ENCODE measurements at regions not wholly inside any gene's neighbourhood (a gene's known extent, or its start where the extent isn't known, plus 50 kb on each side); places are given as distances from the start of the nearest gene placed in this dataset.
"Not testable (repeated sequence)": the region's sequence is repeated elsewhere in the genome, so short reads cannot be mapped to it uniquely, and the experiment has no call there.

DNA sequence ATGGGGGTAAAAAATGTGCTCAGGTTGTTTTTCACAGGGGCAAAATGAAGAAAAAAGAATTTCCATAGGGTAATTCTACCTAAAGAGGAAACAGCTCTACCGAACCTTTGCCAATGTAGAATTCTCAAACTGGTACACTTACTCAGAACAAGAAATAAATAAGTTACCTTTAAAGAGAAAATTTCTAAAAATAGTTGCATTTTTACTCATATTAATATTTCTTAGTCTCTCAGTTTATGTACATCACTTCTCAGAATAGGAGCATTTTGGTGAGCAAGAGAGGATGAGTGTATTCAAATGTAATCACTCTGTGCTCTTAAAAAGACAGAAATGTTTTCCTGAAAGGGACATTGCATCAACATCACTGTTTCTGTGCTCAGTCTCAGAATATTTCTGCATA lies 574.7 kb upstream of the SLC8A1 start:
- Mint-ChIP-seq H3K36me3 (ENCODE audit: low read depth) (no peaks in the 10 kb centered on the region), H3K27ac (no peak overlapping the region), H3K4me1 (ENCODE audit: low read depth) (no peaks in the 10 kb centered on the region), H3K4me3 (no peak overlapping the region), H3K27me3 (ENCODE audit: low read depth) (no peaks in the 10 kb centered on the region), H3K9me3 (peaks cover 4% of the 10 kb centered on the region)

DNA sequence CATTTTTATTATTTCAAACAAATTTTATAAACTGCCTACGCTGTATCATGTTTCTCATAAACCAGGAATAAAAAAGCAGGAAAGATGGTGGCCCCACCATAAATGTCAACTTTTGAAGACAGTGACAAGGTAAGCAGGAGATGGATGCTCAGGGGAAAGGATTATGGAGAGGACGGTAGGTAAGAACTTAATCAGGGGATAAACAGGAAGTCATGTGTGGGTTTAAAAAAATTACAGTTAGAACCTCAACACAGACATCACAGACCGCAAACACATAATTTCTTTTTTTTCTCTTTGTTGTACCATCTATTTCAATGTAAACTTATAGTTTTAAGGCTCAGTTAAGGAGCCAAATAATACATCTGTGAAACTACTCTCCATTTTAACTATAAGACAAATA lies 575.2 kb upstream of the SLC8A1 start:
- Mint-ChIP-seq H3K27me3 (ENCODE audit: low read depth) (no peaks in the 10 kb centered on the region), H3K4me3 (no peak overlapping the region), H3K4me1 (ENCODE audit: low read depth) (no peaks in the 10 kb centered on the region), H3K36me3 (ENCODE audit: low read depth) (no peaks in the 10 kb centered on the region), H3K9me3 (peaks cover 4% of the 10 kb centered on the region), H3K27ac (no peak overlapping the region)

DNA sequence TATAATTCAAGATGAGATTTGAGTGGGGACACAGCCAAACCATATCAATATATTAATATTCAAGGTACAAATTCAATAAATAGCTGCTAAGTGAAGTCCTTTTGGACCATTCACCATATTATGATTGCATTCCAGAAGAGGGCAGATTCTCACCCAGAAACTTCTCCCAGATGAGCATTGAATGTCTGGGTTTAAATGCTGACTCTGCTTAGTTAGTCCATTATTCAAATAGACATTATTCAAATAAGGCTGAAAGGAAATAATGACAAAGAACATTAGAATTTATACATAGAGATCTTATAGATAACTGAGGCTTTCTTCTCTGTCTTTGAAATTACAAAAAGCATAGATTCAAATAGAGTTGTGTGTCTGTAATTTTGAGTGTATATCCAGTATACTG lies 579.4 kb upstream of the SLC8A1 start:
- Mint-ChIP-seq H3K27ac (no peak overlapping the region), H3K4me3 (no peak overlapping the region), H3K9me3 (peaks cover 4% of the 10 kb centered on the region), H3K36me3 (ENCODE audit: low read depth) (no peaks in the 10 kb centered on the region), H3K27me3 (ENCODE audit: low read depth) (no peaks in the 10 kb centered on the region), H3K4me1 (ENCODE audit: low read depth) (no peaks in the 10 kb centered on the region)

DNA sequence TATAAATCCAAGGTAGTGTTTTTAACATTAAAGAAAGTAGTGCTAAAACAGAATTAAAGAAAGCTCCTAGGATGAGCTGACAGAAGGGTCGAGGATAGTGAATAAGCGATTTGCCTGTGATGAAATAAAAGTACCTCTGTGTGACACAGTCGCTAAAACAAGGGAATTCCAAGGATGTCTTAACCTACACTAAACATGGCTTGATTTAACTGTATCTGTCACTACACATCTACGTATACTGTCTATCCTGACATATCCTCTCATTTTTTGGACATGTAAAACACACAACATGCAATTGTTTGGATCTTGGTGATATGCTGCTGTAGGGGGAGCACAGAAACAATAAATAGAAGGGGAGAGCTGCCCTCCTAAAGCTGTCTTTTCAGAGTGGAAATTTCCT lies 580.8 kb upstream of the SLC8A1 start:
- no peaks in the 10 kb centered on the region for H3K4me1 Mint-ChIP-seq (ENCODE audit: low read depth)
- H3K4me3 Mint-ChIP-seq, result no peak overlapping the region
- peaks cover 4% of the 10 kb centered on the region for H3K9me3 Mint-ChIP-seq
- no peaks in the 10 kb centered on the region for H3K27me3 Mint-ChIP-seq (ENCODE audit: low read depth)
- no peaks in the 10 kb centered on the region for H3K36me3 Mint-ChIP-seq (ENCODE audit: low read depth)
- no peak overlapping the region for H3K27ac Mint-ChIP-seq

DNA sequence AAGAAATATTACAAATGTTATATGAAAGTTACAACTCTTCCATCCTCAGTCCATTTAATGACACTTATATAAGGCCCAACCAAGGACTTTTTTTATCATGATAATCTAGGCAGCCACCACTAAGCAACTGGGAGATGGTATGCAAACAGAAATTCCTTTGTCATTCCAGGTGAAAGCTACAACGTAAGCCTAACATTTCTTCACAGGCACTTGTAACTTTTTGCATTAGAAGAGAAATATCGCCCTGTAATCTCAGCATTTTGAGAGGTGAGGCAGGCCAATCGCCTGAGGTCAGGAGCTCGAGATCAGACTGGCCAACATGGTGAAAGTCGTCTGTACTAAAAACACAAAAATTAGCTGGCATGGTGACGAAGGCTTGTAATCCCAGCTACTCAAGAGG lies 581.2 kb upstream of the SLC8A1 start:
- Mint-ChIP-seq H3K27ac (no peak overlapping the region), H3K4me3 (no peak overlapping the region), H3K36me3 (ENCODE audit: low read depth) (no peaks in the 10 kb centered on the region), H3K4me1 (ENCODE audit: low read depth) (no peaks in the 10 kb centered on the region), H3K27me3 (ENCODE audit: low read depth) (no peaks in the 10 kb centered on the region), H3K9me3 (peaks cover 4% of the 10 kb centered on the region)

DNA sequence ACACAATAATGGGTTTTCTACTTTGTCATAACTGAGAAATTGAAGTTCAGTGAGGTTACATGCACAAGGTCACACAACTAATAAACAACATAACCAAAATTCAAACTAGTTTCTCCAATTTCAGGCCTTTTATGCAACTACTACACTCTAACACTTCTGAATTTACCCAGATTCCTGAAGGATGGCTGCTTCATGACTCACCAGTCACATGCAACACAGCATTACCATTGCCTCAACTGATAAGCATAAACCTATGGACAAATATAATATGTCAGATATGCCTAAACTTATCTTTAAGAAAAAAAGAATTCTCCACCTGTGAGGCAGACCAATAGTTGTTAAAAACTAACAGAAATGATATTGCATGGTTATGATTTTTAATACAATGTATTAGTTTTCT lies 586.5 kb upstream of the SLC8A1 start:
- Mint-ChIP-seq H3K36me3 (ENCODE audit: low read depth) (no peaks in the 10 kb centered on the region), H3K27ac (no peak overlapping the region), H3K4me1 (ENCODE audit: low read depth) (no peaks in the 10 kb centered on the region), H3K27me3 (ENCODE audit: low read depth) (no peaks in the 10 kb centered on the region), H3K4me3 (no peak overlapping the region), H3K9me3 (no peaks in the 10 kb centered on the region)

DNA sequence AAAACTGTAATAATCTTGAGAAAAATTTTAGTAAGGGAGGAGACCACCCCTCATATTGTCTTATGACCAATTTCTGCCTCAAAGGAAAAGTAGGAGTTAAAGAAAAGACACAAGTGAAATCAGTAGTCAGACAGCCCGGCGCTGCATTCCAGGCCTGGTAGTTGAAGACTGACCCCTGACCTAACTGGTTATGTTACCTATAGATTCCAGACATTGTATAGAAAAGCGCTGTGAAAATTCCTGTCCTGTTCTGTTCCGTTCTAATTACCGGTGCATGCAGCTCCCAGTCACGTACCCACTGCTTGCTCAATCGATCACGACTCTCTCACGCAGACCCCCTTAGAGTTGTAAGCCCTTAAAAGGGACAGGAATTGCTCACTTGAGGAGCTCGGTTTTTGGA lies 587.9 kb upstream of the SLC8A1 start:
- not testable (repeated sequence) for H3K9me3 Mint-ChIP-seq; H3K36me3 Mint-ChIP-seq (ENCODE audit: low read depth); H3K27ac Mint-ChIP-seq; H3K4me1 Mint-ChIP-seq (ENCODE audit: low read depth); H3K27me3 Mint-ChIP-seq (ENCODE audit: low read depth); H3K4me3 Mint-ChIP-seq

DNA sequence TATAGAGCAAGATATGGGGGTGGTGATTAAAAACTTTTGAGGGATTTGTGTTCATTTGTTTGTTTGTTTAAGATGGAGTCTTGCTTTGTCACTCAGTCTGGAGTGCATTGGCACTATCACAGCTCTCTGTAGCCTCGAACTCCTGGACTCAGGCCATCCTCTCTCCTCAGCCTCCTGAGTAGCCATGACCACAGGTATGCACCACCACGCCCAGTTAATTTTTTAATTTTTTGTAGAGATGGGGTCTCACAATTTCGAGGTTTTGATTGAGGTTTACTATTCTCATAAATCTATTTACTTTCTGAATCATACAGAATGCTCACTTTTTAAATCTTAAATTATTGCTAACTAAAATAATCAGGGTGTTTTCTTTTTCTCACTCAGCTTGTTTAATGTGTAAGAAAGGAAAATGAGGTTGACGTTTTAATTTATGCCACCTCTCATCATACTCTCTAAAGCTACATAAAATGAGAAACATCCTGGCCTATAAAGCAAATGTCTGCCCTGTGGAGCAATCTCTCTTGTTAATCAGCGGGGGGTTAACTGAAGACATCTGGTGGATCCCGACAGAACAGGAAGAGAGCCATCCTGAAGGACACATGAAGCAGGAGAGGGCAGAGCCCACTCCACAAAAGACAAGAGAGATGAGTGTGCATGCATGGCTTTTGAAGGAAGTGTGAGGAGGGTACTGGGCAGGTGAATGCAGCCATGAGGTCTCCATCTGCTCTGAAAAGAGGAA lies 589.1 kb upstream of the SLC8A1 start:
- Mint-ChIP-seq H3K36me3 (ENCODE audit: low read depth) (no peaks in the 10 kb centered on the region), H3K9me3 (no peaks in the 10 kb centered on the region), H3K27me3 (ENCODE audit: low read depth) (no peaks in the 10 kb centered on the region), H3K4me1 (ENCODE audit: low read depth) (no peaks in the 10 kb centered on the region), H3K27ac (no peak overlapping the region), H3K4me3 (no peak overlapping the region)

DNA sequence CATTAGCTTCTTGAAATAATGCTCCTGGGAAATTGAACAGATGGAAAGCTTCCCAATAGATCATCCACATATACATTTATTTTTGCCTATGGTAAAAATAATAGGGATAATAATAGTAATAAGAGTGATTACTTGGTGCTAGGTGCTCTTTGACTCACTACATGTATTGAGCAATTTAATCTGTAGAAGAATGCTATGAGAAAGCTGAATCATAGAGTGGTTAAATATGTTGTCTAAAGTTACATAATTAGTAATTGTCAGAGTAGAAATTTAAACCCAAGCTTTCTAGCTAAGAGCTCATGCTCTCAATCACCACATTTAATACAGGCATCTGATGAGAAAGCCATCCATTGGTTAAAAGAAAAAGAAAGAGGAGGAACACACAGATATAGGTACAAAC lies 590.5 kb upstream of the SLC8A1 start:
- H3K4me1 Mint-ChIP-seq (ENCODE audit: low read depth), result no peaks in the 10 kb centered on the region
- H3K27me3 Mint-ChIP-seq (ENCODE audit: low read depth), result no peaks in the 10 kb centered on the region
- H3K9me3 Mint-ChIP-seq, result no peaks in the 10 kb centered on the region
- no peaks in the 10 kb centered on the region for H3K36me3 Mint-ChIP-seq (ENCODE audit: low read depth)
- H3K27ac Mint-ChIP-seq, result no peak overlapping the region
- no peak overlapping the region for H3K4me3 Mint-ChIP-seq

DNA sequence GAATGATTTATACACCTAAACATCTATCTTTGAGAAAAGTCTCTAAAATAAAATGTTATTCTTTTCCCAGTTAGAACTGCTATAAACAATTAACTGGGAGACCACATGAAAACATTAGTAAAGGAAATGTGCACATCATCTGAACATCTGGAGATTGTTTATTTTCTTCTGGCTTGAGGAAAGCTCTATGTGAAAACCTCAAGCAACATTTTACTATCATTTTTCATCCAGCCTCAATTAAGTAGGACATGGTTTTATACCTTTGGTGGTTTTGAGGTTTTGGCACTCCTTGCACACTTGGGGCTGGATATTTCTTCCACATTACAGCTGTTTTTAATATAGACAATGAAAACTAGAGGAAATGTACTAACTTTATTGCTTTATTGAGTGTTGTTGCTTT lies 609.5 kb upstream of the SLC8A1 start:
- no peaks in the 10 kb centered on the region for H3K36me3 Mint-ChIP-seq (ENCODE audit: low read depth)
- no peaks in the 10 kb centered on the region for H3K4me1 Mint-ChIP-seq (ENCODE audit: low read depth)
- H3K27ac Mint-ChIP-seq, result no peak overlapping the region
- H3K27me3 Mint-ChIP-seq (ENCODE audit: low read depth), result no peaks in the 10 kb centered on the region
- H3K9me3 Mint-ChIP-seq, result peaks cover 2% of the 10 kb centered on the region
- no peak overlapping the region for H3K4me3 Mint-ChIP-seq

DNA sequence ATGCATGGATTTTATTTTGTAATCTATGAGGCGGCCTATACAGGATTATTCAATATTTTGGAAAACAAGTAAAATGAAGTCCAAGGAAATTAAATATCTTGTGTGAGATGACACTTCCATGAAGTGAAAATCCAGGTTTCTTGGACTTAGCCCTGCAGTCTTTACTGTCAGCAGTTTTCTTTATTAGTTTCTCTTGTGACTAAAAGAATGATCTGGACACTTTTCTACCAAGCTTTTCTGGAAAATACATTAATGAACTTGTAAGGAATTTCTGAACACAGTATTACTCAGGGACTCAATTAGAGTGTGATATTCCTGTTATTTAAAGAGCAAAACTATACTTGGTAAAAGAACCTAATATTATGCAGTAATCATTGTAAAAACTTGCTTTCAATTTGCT lies 610.4 kb upstream of the SLC8A1 start:
- no peak overlapping the region for H3K27ac Mint-ChIP-seq
- no peaks in the 10 kb centered on the region for H3K36me3 Mint-ChIP-seq (ENCODE audit: low read depth)
- no peak overlapping the region for H3K4me3 Mint-ChIP-seq
- H3K9me3 Mint-ChIP-seq, result no peaks in the 10 kb centered on the region
- H3K27me3 Mint-ChIP-seq (ENCODE audit: low read depth), result no peaks in the 10 kb centered on the region
- H3K4me1 Mint-ChIP-seq (ENCODE audit: low read depth), result no peaks in the 10 kb centered on the region

DNA sequence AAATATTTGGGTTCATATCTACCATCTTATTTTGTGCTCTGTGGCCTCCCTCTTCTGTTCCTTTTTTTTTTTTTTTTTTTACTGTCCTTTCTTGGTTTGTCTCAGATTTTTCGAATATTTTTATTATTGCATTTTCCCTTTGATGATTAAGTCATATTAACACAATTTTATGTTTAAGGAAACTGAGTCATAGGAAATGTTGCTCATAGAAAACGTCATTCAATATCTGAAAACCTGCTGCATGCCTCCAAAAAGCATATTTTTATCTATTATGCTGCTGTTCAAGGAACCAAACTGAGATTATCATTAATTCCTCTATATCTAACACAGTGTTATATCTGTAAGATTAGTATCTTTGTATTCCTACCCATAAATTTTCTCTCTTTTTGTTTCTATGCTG lies 614.3 kb upstream of the SLC8A1 start:
- Mint-ChIP-seq H3K27me3 (ENCODE audit: low read depth) (no peaks in the 10 kb centered on the region), H3K4me3 (no peak overlapping the region), H3K4me1 (ENCODE audit: low read depth) (no peaks in the 10 kb centered on the region), H3K36me3 (ENCODE audit: low read depth) (no peaks in the 10 kb centered on the region), H3K27ac (no peak overlapping the region), H3K9me3 (no peaks in the 10 kb centered on the region)

DNA sequence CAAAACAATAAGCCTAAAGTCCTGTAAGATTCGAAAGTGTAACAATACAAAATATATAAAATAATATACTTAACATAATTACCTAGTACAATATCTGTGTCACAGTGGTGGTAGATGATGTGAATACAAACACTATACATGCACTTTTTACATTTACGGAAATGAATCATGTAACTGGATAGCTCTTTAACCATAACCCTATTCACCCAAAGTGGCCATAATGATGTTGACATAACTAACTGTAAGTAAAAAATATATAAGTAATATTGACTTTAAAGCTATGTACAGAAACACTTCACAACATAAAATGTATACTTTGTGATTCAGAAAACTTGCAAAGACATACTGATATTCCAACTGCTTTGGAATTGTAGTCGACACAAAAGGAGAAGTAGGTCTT lies 616.9 kb upstream of the SLC8A1 start:
- Mint-ChIP-seq H3K36me3 (ENCODE audit: low read depth) (no peaks in the 10 kb centered on the region), H3K4me3 (no peak overlapping the region), H3K4me1 (ENCODE audit: low read depth) (no peaks in the 10 kb centered on the region), H3K9me3 (no peaks in the 10 kb centered on the region), H3K27me3 (ENCODE audit: low read depth) (no peaks in the 10 kb centered on the region), H3K27ac (no peak overlapping the region)

DNA sequence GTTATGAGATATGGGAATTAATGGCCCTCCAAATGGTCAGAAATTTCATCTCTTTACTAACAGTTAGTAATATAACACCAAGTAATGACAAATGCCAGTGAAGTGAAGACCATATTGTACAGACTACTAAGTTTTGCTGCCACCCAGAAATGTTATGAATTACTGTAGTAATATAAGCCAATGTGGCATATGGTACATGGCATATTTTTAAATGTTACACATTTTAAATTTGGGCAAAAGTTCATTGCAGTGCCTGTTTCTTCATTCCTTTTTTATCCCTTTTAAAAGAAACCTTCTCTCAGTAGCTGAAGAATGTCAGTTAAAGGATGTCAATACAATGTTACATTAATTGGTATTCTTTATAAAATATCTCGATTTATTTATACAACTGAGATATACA lies 626.5 kb upstream of the SLC8A1 start:
- no peak overlapping the region for H3K27ac Mint-ChIP-seq
- no peak overlapping the region for H3K4me3 Mint-ChIP-seq
- no peaks in the 10 kb centered on the region for H3K27me3 Mint-ChIP-seq (ENCODE audit: low read depth)
- no peaks in the 10 kb centered on the region for H3K9me3 Mint-ChIP-seq
- no peaks in the 10 kb centered on the region for H3K4me1 Mint-ChIP-seq (ENCODE audit: low read depth)
- H3K36me3 Mint-ChIP-seq (ENCODE audit: low read depth), result no peaks in the 10 kb centered on the region

DNA sequence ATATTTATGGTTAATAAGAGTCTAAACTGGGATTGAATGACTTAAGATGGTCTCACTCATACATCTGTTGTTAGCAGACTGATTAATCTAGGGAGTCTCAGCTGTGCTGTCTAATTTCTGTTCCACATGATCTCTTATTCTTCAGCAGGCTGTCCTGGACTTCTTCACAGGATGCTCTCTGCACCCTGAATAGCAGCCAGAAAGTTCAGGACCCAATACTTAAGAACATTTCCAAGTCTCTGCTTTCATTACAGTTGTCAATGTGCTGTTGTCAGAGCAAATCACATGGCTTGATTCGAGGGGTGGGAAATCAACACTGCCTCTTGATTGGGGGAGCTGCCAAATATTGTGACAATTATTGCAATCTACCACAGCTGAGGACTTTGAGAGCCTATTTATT lies 627.1 kb upstream of the SLC8A1 start:
- Mint-ChIP-seq H3K27me3 (ENCODE audit: low read depth) (no peaks in the 10 kb centered on the region), H3K9me3 (no peaks in the 10 kb centered on the region), H3K36me3 (ENCODE audit: low read depth) (no peaks in the 10 kb centered on the region), H3K4me1 (ENCODE audit: low read depth) (no peaks in the 10 kb centered on the region), H3K27ac (no peak overlapping the region), H3K4me3 (no peak overlapping the region)

DNA sequence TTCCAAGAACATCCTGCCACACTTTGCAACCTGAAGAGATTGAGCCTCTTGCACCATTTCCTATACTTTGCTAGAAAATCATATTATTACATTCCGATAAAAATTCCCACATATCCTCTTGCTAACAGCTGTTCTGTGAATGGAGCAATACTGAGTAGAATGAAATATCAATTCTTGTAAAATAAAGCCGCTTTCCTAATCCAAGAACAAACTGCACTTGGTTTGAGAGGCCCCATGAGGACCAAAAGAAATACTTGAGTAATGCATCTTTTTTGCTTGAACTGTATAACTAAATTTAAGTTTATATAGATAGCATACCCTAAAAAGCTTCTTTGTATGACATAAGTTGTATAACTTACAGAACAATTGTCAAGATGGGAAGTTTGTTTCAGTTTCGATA lies 632.4 kb upstream of the SLC8A1 start:
- no peaks in the 10 kb centered on the region for H3K27me3 Mint-ChIP-seq (ENCODE audit: low read depth)
- H3K4me3 Mint-ChIP-seq, result no peak overlapping the region
- H3K27ac Mint-ChIP-seq, result no peak overlapping the region
- no peaks in the 10 kb centered on the region for H3K36me3 Mint-ChIP-seq (ENCODE audit: low read depth)
- H3K9me3 Mint-ChIP-seq, result no peaks in the 10 kb centered on the region
- H3K4me1 Mint-ChIP-seq (ENCODE audit: low read depth), result no peaks in the 10 kb centered on the region

Measured in T-helper 1 cell treated with Interleukin-12 subunit alpha and Interleukin-12 subunit beta and Interleukin-4 antibody, amounts not matched to agents 30 μg/mL and 1 μg/mL, for 36 hours (primary cell).